ENCODE measurements at regions not wholly inside any gene's neighbourhood (a gene's known extent, or its start where the extent isn't known, plus 50 kb on each side); places are given as distances from the start of the nearest gene placed in this dataset.

DNA sequence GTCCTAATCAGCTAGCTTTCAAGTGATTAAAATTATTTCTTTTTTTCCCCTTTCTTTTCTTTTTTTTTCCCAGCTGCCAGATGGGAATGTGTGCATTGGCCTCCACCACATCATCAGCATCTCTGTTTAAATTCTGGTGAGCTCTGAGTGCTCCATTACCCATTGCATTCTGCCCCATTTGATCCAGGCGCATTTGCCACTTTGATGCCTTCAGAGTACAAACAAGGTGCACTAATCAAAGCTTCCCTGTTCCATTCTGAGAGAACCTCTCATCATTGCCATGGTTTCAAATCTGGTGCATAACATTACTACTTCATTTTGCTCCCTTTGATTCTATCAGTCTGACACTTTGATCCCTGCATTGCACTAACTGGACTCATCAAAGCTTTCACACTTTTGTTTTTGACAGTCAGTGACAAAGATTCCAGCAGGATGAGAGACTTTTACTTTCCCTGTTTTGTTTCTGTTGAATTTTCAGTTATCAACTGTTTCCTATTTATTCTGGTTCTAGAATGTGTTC, 238.8 kb upstream of the PCDH10 start:
- TF ChIP-seq, protein P1, sequence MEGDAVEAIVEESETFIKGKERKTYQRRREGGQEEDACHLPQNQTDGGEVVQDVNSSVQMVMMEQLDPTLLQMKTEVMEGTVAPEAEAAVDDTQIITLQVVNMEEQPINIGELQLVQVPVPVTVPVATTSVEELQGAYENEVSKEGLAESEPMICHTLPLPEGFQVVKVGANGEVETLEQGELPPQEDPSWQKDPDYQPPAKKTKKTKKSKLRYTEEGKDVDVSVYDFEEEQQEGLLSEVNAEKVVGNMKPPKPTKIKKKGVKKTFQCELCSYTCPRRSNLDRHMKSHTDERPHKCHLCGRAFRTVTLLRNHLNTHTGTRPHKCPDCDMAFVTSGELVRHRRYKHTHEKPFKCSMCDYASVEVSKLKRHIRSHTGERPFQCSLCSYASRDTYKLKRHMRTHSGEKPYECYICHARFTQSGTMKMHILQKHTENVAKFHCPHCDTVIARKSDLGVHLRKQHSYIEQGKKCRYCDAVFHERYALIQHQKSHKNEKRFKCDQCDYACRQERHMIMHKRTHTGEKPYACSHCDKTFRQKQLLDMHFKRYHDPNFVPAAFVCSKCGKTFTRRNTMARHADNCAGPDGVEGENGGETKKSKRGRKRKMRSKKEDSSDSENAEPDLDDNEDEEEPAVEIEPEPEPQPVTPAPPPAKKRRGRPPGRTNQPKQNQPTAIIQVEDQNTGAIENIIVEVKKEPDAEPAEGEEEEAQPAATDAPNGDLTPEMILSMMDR (conservative IDR thresholded peaks at IDR 0.05; ENCODE audit: low read depth, low read length): no peak
- TF ChIP-seq EZH2 (IDR thresholded peaks at IDR 0.05; ENCODE audit: borderline replicate concordance, low read depth, low read length, poor library complexity, severe bottlenecking): no peak
- DNase-seq (ENCODE audit: low spot score): no peak
- intact Hi-C loops (cut with micrococcal nuclease; ENCODE audit: unreplicated experiment): no loop called here
- BruUV-seq (replicated peaks): no TSS peak
- Histone ChIP-seq H3K27ac (ENCODE audit: low read depth, low read length, poor library complexity, severe bottlenecking) (no peak overlapping the region), H3K4me3 (ENCODE audit: low read depth, low read length, poor library complexity, severe bottlenecking) (no peak overlapping the region), H3K36me3 (ENCODE audit: insufficient read depth, low read length, poor library complexity, severe bottlenecking) (no peaks in the 10 kb centered on the region), H3K27me3 (replicated peaks; ENCODE audit: insufficient read depth, low read depth, low read length, poor library complexity) (no peaks in the 10 kb centered on the region), H3K4me1 (ENCODE audit: insufficient read depth, low read length, poor library complexity, severe bottlenecking) (no peaks in the 10 kb centered on the region), H3K9me3 (ENCODE audit: low read depth, low read length, poor library complexity, severe bottlenecking) (no peaks in the 10 kb centered on the region)
- CTCF ChIA-PET: no interaction called here
- POLR2A ChIA-PET (ENCODE audit: low non-redundant PET): no interaction called here

DNA sequence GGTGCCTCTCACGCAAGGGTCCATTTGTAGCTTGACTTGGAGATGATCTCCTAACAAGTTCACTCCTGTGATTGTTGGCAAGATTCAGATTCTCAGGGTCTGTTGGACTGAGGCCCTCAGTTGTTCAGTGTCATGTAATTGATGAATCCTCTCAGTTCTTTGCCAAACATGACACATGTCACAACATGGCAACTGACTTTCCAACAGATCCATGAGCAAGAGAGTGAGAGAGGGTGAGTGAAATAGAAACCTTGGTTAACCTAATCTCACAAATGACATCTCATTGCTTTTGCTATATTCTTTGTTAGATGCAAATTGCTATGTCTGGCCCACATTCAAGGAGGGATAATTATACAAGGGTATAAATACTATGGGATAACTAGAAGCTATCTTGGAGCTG, 231.0 kb upstream of the PCDH10 start:
- H3K4me3 ChIP-seq (ENCODE audit: low read depth, low read length, poor library complexity, severe bottlenecking): no peak overlapping the region
- no peaks in the 10 kb centered on the region for H3K9me3 ChIP-seq (ENCODE audit: low read depth, low read length, poor library complexity, severe bottlenecking)
- no peaks in the 10 kb centered on the region for H3K4me1 ChIP-seq (ENCODE audit: insufficient read depth, low read length, poor library complexity, severe bottlenecking)
- ChIA-PET POLR2A (ENCODE audit: low non-redundant PET) (no interaction called here), CTCF (no interaction called here)
- no peaks in the 10 kb centered on the region for H3K27me3 ChIP-seq (replicated peaks; ENCODE audit: insufficient read depth, low read depth, low read length, poor library complexity)
- no peak for DNase-seq (ENCODE audit: low spot score)
- H3K27ac ChIP-seq (ENCODE audit: low read depth, low read length, poor library complexity, severe bottlenecking): no peak overlapping the region
- BruUV-seq (replicated peaks): no TSS peak
- intact Hi-C loops (cut with micrococcal nuclease; ENCODE audit: unreplicated experiment): no loop called here
- H3K36me3 ChIP-seq (ENCODE audit: insufficient read depth, low read length, poor library complexity, severe bottlenecking): no peaks in the 10 kb centered on the region
- TF ChIP-seq EZH2 (IDR thresholded peaks at IDR 0.05; ENCODE audit: borderline replicate concordance, low read depth, low read length, poor library complexity, severe bottlenecking): no peak

DNA sequence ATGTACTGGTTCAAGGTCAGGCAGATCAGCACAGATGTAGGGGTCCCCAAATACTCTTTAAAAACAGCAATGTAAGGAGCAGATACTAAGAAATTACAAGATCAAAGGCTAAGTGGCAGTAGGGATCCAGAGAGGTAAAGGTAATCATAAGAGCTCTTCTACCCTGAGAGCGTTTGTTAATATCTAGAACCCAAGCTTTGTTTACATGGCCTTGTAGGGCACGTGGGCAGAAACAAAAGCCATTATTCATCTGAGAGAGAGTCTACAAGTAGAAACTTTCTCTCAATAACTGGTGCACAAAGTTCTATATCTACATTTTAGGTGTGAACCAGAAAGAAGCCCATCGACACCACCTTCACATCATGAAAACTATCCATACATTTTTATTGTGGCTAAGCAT, 225.6 kb upstream of the PCDH10 start:
- POLR2A ChIA-PET (ENCODE audit: low non-redundant PET): no interaction called here
- no peaks in the 10 kb centered on the region for H3K36me3 ChIP-seq (ENCODE audit: insufficient read depth, low read length, poor library complexity, severe bottlenecking)
- TF ChIP-seq, protein P1 (conservative IDR thresholded peaks at IDR 0.05; ENCODE audit: low read depth, low read length): no peak
- TF ChIP-seq EZH2 (IDR thresholded peaks at IDR 0.05; ENCODE audit: borderline replicate concordance, low read depth, low read length, poor library complexity, severe bottlenecking): no peak

DNA sequence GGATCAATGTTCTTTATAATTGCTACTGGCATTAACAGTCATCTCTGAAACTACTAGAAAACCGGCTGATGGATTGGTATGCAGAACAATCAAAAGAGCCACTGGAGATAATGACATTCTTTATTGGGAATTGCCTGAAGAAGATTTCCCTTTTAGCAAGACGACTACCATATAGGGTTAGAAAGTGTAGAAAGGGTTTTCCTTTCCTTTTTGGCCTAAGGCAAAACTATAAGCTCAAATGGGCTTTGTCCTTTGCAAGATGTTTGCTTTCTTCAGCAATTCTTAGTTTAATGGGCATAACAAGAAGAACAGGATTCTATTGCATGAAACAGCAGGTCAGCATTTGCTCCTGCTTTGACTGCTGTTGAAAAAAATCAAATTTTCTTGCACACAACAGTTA, 214.2 kb upstream of the PCDH10 start:
- POLR2A ChIA-PET (ENCODE audit: low non-redundant PET): no interaction called here
- intact Hi-C loops (cut with micrococcal nuclease; ENCODE audit: unreplicated experiment): no loop called here
- Histone ChIP-seq H3K4me1 (ENCODE audit: insufficient read depth, low read length, poor library complexity, severe bottlenecking) (no peaks in the 10 kb centered on the region), H3K36me3 (ENCODE audit: insufficient read depth, low read length, poor library complexity, severe bottlenecking) (no peaks in the 10 kb centered on the region), H3K4me3 (ENCODE audit: low read depth, low read length, poor library complexity, severe bottlenecking) (no peak overlapping the region), H3K9me3 (ENCODE audit: low read depth, low read length, poor library complexity, severe bottlenecking) (no peaks in the 10 kb centered on the region), H3K27me3 (replicated peaks; ENCODE audit: insufficient read depth, low read depth, low read length, poor library complexity) (no peaks in the 10 kb centered on the region), H3K27ac (ENCODE audit: low read depth, low read length, poor library complexity, severe bottlenecking) (no peak overlapping the region)
- TF ChIP-seq EZH2 (IDR thresholded peaks at IDR 0.05; ENCODE audit: borderline replicate concordance, low read depth, low read length, poor library complexity, severe bottlenecking): no peak
- TF ChIP-seq, protein P1 (conservative IDR thresholded peaks at IDR 0.05; ENCODE audit: low read depth, low read length): no peak
- CTCF ChIA-PET: no interaction called here
- no peak for DNase-seq (ENCODE audit: low spot score)
- BruUV-seq (replicated peaks): no TSS peak

More for the DNA sequence above, 225.6 kb upstream of the PCDH10 start:
- Histone ChIP-seq H3K4me1 (ENCODE audit: insufficient read depth, low read length, poor library complexity, severe bottlenecking) (no peaks in the 10 kb centered on the region), H3K9me3 (ENCODE audit: low read depth, low read length, poor library complexity, severe bottlenecking) (no peaks in the 10 kb centered on the region), H3K4me3 (ENCODE audit: low read depth, low read length, poor library complexity, severe bottlenecking) (no peak overlapping the region), H3K27ac (ENCODE audit: low read depth, low read length, poor library complexity, severe bottlenecking) (no peak overlapping the region), H3K27me3 (replicated peaks; ENCODE audit: insufficient read depth, low read depth, low read length, poor library complexity) (no peaks in the 10 kb centered on the region)
- no peak for DNase-seq (ENCODE audit: low spot score)
- intact Hi-C loops (cut with micrococcal nuclease; ENCODE audit: unreplicated experiment): no loop called here
- BruUV-seq (replicated peaks): no TSS peak
- CTCF ChIA-PET: no interaction called here
